ENCODE measurements at regions not wholly inside any gene's neighbourhood (a gene's known extent, or its start where the extent isn't known, plus 50 kb on each side); places are given as distances from the start of the nearest gene placed in this dataset.

- TF ChIP-seq E2F4 (CRISPR knock-in tag; IDR thresholded peaks at IDR 0.05; ENCODE audit: borderline replicate concordance, low read depth) (no peak), KAT7 (CRISPR knock-in tag; IDR thresholded peaks at IDR 0.05; ENCODE audit: borderline replicate concordance) (no peak), EMX1 (CRISPR knock-in tag; IDR thresholded peaks at IDR 0.05) (no peak), MAX (CRISPR knock-in tag; IDR thresholded peaks at IDR 0.05) (no peak)
- TF ChIP-seq, protein P1, sequence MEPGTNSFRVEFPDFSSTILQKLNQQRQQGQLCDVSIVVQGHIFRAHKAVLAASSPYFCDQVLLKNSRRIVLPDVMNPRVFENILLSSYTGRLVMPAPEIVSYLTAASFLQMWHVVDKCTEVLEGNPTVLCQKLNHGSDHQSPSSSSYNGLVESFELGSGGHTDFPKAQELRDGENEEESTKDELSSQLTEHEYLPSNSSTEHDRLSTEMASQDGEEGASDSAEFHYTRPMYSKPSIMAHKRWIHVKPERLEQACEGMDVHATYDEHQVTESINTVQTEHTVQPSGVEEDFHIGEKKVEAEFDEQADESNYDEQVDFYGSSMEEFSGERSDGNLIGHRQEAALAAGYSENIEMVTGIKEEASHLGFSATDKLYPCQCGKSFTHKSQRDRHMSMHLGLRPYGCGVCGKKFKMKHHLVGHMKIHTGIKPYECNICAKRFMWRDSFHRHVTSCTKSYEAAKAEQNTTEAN (CRISPR knock-in tag; IDR thresholded peaks at IDR 0.05), result no peak
- TF ChIP-seq, protein P2, sequence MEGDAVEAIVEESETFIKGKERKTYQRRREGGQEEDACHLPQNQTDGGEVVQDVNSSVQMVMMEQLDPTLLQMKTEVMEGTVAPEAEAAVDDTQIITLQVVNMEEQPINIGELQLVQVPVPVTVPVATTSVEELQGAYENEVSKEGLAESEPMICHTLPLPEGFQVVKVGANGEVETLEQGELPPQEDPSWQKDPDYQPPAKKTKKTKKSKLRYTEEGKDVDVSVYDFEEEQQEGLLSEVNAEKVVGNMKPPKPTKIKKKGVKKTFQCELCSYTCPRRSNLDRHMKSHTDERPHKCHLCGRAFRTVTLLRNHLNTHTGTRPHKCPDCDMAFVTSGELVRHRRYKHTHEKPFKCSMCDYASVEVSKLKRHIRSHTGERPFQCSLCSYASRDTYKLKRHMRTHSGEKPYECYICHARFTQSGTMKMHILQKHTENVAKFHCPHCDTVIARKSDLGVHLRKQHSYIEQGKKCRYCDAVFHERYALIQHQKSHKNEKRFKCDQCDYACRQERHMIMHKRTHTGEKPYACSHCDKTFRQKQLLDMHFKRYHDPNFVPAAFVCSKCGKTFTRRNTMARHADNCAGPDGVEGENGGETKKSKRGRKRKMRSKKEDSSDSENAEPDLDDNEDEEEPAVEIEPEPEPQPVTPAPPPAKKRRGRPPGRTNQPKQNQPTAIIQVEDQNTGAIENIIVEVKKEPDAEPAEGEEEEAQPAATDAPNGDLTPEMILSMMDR (IDR thresholded peaks at IDR 0.05), result no peak
These were observed 87.1 kb upstream of the TRIO start for GRCh38 chr5:14056039-14056438.

All from WTC11 (cell line).